HG02623 (cell line): ENCODE measurements at regions not wholly inside any gene's neighbourhood (a gene's known extent, or its start where the extent isn't known, plus 50 kb on each side); places are given as distances from the start of the nearest gene placed in this dataset.
"Not testable (repeated sequence)": the region's sequence is repeated elsewhere in the genome, so short reads cannot be mapped to it uniquely, and the experiment has no call there.

Experiments used
- ATAC-seq: cut with Tn5 transposase; IDR thresholded peaks from one replicate; pipeline ENCODE4 v1.9.1; 2021; ENCODE audit warnings: moderate library complexity; ENCODE audit not compliant: unreplicated experiment

- ATAC-seq = no peak
These were observed 84.1 kb downstream of the ACTBL2 start for GRCh38 chr5:57398413-57399093.

GRCh38 chr5:57396701-57397100 lies 85.9 kb downstream of the ACTBL2 start:
- ATAC-seq = no peak

GRCh38 chr5:57394421-57395210 lies 88.0 kb downstream of the ACTBL2 start:
- no peak for ATAC-seq

GRCh38 chr5:57386958-57387357 lies 95.7 kb downstream of the ACTBL2 start:
- ATAC-seq = no peak

DNA sequence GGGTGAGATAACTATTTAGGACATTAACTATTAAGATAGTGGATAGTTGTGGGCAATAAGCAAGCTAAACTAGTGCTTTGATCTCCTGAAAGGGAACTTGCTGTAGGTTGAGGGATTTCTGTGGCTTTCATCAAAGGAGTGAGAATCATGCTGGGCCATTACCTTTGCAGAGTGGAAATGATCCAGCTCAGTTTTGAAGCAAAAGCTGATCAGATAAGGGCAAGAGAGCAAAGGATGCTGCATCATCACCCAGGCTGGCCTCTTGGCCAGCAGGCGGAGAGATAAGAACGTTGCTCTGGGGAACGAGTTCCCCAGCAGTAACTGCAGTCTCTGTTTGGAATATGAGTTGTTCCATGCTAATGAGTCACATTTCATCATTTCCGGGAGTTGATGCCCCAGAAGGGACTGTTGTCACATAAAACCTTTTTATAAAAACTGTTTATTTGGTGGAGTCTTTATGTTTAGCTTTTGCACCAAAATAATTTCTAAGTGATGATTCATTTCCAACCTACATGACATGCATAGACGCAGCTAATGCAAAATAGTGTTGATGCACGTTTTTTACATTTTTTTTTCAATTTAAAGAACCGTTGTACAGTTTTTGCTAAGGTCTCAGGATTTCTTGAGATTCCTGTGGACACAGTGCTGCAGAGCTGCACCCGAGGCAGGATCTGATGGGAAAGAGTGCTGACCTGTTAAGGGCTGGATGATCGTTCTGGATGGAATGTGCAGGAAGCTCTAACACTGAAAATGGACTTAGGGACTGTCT lies 99.3 kb downstream of the ACTBL2 start:
- ATAC-seq = no peak

DNA sequence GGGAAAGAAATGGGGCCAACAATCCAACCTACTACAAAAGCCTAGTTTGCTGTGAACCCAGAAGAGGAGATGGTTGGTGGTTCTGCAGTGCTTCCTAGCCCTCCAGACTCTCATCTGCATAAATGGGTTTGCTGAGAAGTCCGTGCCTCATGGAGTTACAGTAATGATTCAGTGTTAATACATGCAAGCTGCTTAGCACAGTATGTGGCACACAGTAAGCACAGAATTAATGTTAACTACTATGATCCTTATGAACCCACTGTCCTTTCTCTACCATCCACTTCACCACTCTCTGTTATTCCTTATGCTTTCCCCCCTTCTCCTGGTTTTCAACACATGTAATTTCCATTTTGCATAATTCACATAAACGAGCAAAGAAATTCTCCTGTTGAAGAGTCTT lies 100.0 kb downstream of the ACTBL2 start:
- ATAC-seq = no peak

DNA sequence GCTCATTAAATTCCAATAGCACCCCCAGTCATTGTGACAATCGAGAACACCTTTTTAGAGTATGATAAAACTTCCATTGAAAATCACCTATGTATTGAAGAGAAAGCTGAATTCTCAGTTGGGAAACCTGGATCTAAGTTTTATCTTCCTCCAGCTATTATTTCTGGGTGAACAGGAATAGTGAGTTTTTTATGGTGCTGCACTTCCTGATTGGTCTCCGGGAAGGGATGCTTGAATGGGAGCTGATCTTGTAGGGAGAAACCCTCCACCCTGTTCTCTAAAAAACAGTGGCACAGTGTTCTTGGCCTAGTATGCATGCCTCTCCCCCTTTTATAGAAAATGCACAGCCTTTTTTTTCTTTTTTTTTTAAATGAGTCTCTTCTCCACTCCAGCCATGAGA lies 112.2 kb downstream of the ACTBL2 start:
- no peak for ATAC-seq

DNA sequence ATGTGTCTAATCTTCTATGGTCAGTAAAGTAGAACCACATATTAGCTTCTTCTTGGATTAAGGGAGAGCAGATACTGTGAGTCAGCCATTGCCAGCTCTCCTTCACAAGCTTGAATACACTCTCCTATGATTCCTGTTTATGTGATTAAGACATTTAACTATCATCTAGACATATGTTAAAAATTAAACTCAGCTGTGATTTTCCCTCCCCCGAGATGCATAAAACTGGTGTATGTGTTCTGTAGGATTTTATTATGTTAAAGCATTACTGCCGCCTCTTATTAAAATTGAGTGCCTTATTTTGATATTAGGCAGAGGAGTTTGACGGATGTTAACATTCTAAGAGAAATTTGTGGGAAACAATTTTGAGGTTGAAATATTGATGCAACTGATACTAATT lies 114.6 kb downstream of the ACTBL2 start:
- ATAC-seq = no peak

- ATAC-seq = no peak
These were observed 115.9 kb downstream of the ACTBL2 start for GRCh38 chr5:57366744-57367143.

GRCh38 chr5:57362951-57363350 lies 119.7 kb downstream of the ACTBL2 start:
- ATAC-seq = no peak

GRCh38 chr5:57360871-57361270 lies 121.7 kb downstream of the ACTBL2 start:
- ATAC-seq = no peak

DNA sequence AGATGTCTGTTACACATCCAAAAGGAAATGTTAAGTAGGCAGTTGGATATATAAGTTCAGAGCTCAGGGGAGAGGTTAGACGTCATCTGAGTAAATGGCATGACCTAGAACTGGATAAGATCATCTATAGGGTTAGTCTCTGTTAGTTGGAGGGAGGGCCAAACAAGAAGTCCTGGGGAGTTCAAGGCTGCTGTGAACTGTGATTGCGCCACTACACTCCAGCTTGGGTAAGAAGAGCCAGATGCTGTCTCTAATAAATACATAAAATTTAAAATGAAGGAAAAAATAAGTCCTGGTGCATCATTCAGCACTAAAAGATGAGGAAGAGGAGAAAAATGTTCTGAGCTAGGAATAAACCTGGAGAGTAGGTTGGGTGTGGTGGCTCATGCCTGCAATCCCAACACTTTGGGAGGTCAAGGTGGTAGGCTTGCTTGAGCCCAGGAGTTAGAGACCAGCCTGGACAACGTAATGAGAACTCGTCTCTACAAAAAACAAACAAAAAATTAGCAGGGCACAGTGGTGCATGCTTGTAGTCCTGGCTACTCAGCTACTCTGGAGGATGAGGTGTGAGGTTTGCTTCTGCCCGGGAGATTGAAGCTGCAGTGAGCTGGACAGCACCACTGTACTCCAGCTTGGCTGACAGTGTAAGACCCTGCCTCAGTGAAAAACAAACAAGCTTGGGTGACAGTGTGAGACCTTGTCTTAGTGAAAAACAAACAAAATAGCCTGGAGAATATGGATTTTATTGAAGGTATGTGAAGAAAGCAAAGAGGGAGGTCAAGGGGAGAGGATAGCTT lies 123.6 kb downstream of the ACTBL2 start:
- no peak for ATAC-seq

DNA sequence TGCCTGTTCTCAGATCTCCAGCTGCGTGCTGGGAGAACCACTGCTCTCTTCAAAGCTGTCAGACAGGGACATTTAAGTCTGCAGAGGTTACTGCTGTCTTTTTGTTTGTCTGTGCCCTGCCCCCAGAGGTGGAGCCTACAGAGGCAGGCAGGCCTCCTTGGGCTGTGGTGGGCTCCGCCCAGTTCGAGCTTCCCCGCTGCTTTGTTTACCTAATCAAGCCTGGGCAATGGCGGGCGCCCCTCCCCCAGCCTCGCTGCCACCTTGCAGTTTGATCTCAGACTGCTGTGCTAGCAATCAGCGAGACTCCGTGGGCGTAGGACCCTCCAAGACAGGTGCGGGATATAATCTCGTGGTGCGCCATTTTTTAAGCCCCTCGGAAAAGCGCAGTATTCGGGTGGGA lies 125.8 kb downstream of the ACTBL2 start:
- not testable (repeated sequence) for ATAC-seq

DNA sequence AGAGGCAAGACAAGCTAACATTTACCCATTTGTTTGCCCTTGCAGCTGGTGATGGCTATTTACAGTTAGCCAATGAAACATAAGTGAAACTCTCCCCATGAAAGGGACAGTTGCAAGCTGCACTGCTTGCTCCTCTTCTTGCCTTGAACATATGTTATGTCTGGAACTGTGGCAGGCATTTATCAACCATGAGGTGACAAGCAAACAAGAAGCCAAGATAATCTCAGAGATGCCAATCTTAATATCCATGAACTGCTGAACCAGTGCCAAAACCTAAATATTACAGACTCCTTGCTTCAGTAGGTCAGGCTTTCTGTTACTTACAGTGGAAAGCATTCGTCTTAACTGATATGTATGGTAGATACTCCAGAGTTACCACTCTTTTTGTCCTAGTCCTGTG lies 133.4 kb downstream of the ACTBL2 start:
- ATAC-seq = no peak

DNA sequence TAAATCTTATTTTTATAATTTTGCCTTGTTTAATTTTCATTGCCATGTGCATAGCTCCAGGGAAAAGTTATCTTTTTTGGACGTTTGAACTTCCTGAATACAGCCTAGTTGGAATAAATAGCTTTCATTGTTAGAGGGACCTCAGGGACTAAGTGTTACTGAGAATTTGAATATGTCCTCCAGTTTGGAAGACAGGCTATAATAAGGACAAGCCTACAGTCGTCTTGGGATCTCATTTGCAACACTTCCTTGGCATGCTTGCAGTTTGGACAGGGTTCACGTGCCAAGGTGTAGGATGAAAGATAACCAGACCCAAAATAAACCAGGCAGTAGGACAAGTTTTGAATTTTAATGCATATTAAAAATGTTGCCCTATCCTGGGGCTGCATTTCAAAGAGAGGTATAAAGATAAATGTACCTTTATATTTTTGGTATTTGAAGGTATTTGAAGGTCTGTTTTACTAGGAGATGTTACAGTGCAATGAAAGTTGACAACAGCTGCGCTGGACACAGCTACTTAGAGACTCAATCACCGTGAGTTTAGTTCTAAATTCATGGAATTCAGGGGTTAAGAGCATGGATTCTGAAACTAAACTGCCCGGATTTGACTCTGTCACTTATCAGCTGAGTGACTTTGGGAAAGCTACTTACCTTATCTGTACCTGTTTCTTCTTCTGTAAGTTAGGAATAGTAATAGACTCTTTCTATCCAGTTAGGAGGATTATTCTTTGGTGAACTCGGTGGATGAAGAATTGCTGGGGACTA lies 134.1 kb downstream of the ACTBL2 start:
- ATAC-seq = no peak

- ATAC-seq = no peak
These were observed 136.3 kb downstream of the ACTBL2 start for GRCh38 chr5:57346328-57346727.

GRCh38 chr5:57341380-57341979 lies 141.1 kb downstream of the ACTBL2 start:
- no peak for ATAC-seq

- ATAC-seq = no peak
These were observed 141.9 kb downstream of the ACTBL2 start for GRCh38 chr5:57340681-57341080.

- no peak for ATAC-seq
These were observed 143.1 kb downstream of the ACTBL2 start for GRCh38 chr5:57339521-57339920.

DNA sequence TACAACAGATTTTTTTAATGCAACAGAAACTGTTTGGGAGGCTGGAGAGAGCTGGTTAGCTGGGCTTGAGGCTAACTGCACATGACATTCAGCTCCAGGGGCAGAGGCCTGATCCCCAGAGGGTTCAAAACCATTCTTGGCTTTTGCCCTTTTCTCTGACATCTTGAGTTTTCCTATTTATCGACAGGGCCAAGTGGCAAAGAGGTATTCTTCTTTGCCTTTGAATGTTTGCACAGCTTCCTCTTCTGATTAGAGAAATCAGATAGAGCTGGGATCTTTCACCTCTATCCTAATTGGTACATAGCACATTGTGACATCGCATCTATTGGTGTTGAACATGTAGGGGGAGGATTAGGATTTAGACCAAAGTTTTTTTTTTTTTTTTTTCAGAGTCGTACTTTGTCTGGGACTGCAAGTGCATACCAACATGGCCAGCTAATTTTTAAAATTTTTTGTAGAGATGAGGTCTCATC lies 143.7 kb downstream of the ACTBL2 start:
- ATAC-seq = no peak
